Left lung (tissue), 4 donors: ENCODE measurements at regions not wholly inside any gene's neighbourhood (a gene's known extent, or its start where the extent isn't known, plus 50 kb on each side); places are given as distances from the start of the nearest gene placed in this dataset.
A peak's percentile ranks its signal among the peaks of the same experiment; 100 is the strongest.

Experiments used
- ATAC-seq: fragments of 200-7000 bp; cut with Tn5 transposase; one replicate; pipeline ENCODE4 v1.9.1; 2020; ENCODE audit warnings: moderate library complexity
- DNase-seq, 4 donors: peaks; one replicate each; pipeline ENCODE4 v3.0.0-alpha.2; 2013 to 2020
- H3K27ac ChIP-seq, 2 donors: fragments of 200-600 bp; sonication (generic) in 1 of 2; one replicate each; pipeline versions ENCODE4 v1.5.0 to v1.8.0; 2020 to 2021
- H3K27me3 ChIP-seq, 2 donors: fragments of 200-600 bp; sonication (generic) in 1 of 2; one replicate each; pipeline versions ENCODE4 v1.5.0 to v1.8.0; 2020 to 2021
- H3K36me3 ChIP-seq, 2 donors: fragments of 200-600 bp; sonication (generic) in 1 of 2; one replicate each; pipeline versions ENCODE4 v1.5.0 to v1.8.0; 2020 to 2021
- H3K4me1 ChIP-seq, 2 donors: fragments of 200-600 bp; one replicate each; pipeline ENCODE4 v1.8.0; 2021
- H3K4me3 ChIP-seq, 2 donors: fragments of 200-600 bp; sonication (generic) in 1 of 2; one replicate each; pipeline versions ENCODE4 v1.5.0 to v1.8.0; 2020 to 2021; ENCODE audit warnings: mild to moderate bottlenecking in 1 of 2
- H3K9me3 ChIP-seq, 2 donors: fragments of 200-600 bp; sonication (generic) in 1 of 2; one replicate each; pipeline versions ENCODE4 v1.5.0 to v1.8.0; 2020 to 2021
- intact Hi-C, 2 donors: fragments of 100-400 bp; cut with DNase I; formaldehyde crosslinking; loops; one replicate each; pipeline versions ENCODE4 v1.11.2 to v1.14.2; 2022
- TF ChIP-seq, protein P1 (sequence below), 2 donors: fragments of 200-600 bp; sonication (generic) in 1 of 2; IDR thresholded peaks; one replicate each; pipeline versions ENCODE4 v1.5.0 to v1.8.0; 2021; ENCODE audit warnings: antibody characterized with exemption in 2 of 2
- donor health status: DM: no; HTN: yes; CAD: no.
- donor health status: DM: no; HTN: no; CAD: no.

DNA sequence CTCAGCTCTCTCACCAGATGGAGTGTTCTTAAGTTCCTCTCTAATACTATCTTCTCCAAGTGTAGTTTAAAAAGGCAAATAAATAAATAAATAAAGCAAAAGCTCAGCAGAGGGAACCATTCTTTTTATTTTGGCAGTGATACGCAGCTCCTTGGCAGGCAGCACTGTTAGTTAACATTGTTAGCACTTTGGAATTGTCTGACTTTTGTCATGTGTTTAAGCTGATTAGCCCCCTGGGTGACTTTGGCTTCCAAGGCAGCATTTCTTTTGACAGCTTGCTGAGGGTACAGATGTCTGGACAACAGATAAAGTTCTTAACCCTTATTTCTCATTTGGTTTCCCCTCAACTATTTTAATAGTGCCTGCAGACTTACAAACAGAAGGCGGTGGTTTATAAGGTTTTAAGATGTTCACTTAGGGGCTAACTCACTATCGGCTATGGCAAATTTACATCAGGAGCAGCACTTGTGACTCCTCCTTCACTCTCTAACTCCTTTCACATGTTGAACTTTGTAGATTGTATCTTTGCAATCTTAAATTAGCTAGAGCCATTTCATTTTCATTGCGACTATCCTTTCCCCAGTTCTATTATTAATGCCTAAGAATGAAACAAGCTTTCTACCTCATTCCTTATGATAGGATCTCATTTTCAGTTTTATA, 213.4 kb downstream of the ZBBX start:
- no peaks in the 10 kb centered on the region for H3K36me3 ChIP-seq
- TF ChIP-seq, protein P1, sequence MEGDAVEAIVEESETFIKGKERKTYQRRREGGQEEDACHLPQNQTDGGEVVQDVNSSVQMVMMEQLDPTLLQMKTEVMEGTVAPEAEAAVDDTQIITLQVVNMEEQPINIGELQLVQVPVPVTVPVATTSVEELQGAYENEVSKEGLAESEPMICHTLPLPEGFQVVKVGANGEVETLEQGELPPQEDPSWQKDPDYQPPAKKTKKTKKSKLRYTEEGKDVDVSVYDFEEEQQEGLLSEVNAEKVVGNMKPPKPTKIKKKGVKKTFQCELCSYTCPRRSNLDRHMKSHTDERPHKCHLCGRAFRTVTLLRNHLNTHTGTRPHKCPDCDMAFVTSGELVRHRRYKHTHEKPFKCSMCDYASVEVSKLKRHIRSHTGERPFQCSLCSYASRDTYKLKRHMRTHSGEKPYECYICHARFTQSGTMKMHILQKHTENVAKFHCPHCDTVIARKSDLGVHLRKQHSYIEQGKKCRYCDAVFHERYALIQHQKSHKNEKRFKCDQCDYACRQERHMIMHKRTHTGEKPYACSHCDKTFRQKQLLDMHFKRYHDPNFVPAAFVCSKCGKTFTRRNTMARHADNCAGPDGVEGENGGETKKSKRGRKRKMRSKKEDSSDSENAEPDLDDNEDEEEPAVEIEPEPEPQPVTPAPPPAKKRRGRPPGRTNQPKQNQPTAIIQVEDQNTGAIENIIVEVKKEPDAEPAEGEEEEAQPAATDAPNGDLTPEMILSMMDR (IDR thresholded peaks at IDR 0.05), result no peak
- DNase-seq (peak in 2 of 4 donors; percentile 66 to 70), ATAC-seq (no peak)
- no peak overlapping the region for H3K4me3 ChIP-seq
- intact Hi-C loops, result no loop called here
- no peak overlapping the region for H3K27ac ChIP-seq
- no peaks in the 10 kb centered on the region for H3K4me1 ChIP-seq
- H3K27me3 ChIP-seq, result no peaks in the 10 kb centered on the region
- H3K9me3 ChIP-seq, result no peaks in the 10 kb centered on the region

DNA sequence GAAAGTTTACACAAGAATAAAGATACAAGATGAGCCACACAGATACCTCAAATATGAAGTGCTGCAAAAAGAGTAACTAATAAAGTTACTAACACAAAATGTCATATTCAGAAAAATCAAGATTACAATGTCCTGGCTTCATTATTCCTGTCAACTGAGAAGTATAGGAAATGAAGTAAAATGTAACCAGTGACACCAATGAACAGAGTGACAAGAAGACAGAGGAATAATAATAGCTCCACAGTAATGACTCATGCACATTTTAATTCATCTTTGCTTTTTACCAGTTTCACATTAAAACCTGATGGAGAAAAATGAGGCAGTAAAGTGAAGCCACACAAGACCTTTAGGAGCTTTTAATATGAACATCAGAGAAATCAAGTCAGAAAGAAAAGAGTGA, 214.1 kb downstream of the ZBBX start:
- DNase-seq, result no peak
- no peaks in the 10 kb centered on the region for H3K27me3 ChIP-seq
- intact Hi-C loops, result no loop called here

DNA sequence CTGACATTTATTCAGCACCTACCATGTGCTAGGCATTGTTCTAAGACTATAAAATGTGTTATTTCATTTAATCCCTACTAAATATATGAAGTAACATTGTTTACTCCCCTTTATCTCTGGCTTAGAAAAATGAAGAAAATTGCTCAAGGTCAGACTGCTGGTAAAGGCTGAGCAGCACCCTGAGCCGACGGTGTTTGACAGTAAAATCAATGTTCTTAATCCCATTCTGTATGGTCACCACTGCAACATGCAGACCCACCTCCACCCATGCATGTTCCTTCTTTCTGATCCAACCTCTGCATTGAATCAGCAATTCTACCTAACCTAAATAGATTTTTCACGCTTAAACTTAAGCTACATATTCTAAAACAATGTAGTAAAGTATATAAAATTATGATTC, 216.5 kb downstream of the ZBBX start:
- DNase-seq, result no peak
- intact Hi-C loops, result no loop called here
- Histone ChIP-seq H3K4me3 (no peak overlapping the region), H3K4me1 (no peaks in the 10 kb centered on the region), H3K27ac (no peak overlapping the region), H3K36me3 (no peaks in the 10 kb centered on the region), H3K9me3 (peaks cover 0 to 3% of the 10 kb centered on the region in 2 donors), H3K27me3 (no peaks in the 10 kb centered on the region)
- ATAC-seq, result no peak
- TF ChIP-seq, protein P1 (IDR thresholded peaks at IDR 0.05), result no peak

More for the DNA sequence above, 214.1 kb downstream of the ZBBX start:
- Histone ChIP-seq H3K4me3 (no peak overlapping the region), H3K4me1 (no peaks in the 10 kb centered on the region), H3K9me3 (no peaks in the 10 kb centered on the region), H3K27ac (no peak overlapping the region), H3K36me3 (no peaks in the 10 kb centered on the region)
- TF ChIP-seq, protein P1 (IDR thresholded peaks at IDR 0.05), result no peak
- ATAC-seq, result no peak

DNA sequence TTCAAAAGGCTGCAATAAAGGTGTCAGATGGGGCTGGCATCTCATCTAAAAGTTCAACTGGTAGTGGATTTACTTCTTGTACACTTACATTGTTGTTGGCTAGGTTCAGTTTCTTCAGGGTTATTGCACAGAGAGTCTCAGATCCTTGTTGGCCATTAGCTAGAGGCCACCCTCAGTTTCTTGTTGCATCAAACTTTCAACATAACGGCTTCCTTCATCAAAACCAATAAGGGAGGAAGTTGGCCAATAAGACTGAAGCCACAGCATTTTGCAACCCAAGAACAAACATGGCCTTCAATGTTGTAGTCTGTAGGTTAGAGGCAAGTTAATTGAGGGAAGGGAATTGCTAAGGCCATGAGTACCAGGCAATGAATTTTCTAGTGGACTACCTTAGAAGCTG, 218.0 kb downstream of the ZBBX start:
- TF ChIP-seq, protein P1 (IDR thresholded peaks at IDR 0.05), result no peak
- Histone ChIP-seq H3K4me3 (no peak overlapping the region), H3K36me3 (no peaks in the 10 kb centered on the region), H3K27ac (no peak overlapping the region), H3K9me3 (peaks cover 0 to 3% of the 10 kb centered on the region in 2 donors), H3K27me3 (no peaks in the 10 kb centered on the region), H3K4me1 (no peaks in the 10 kb centered on the region)
- DNase-seq (no peak), ATAC-seq (no peak)
- intact Hi-C loops, result no loop called here

DNA sequence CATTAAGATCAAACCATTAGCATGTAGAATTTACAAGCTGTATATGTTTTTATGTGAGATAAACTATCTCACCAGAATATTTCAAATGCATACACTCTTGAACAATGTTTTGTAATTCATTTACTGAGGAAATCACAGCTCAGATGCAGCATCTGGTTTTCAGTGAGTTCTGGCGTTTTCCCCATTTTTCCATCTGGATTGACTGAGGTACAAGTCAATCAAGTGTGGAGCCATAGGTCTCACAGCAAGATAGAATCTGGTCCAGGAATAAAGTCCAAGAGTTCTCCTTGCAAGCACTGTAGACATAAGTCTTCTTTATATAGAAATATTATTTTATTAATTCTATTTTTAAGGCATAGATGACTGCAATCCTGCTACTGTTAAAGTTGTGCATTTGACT, 219.3 kb downstream of the ZBBX start:
- Histone ChIP-seq H3K27me3 (no peaks in the 10 kb centered on the region), H3K4me1 (no peaks in the 10 kb centered on the region), H3K4me3 (no peak overlapping the region), H3K9me3 (peaks cover 0 to 14% of the 10 kb centered on the region in 2 donors), H3K27ac (no peak overlapping the region), H3K36me3 (no peaks in the 10 kb centered on the region)
- intact Hi-C loops, result no loop called here
- no peak for ATAC-seq
- TF ChIP-seq, protein P1 (IDR thresholded peaks at IDR 0.05), result no peak
- peak in 1 of 4 donors; percentile 37 for DNase-seq
